Ascending aorta (tissue), 2 donors: ENCODE measurements at regions not wholly inside any gene's neighbourhood (a gene's known extent, or its start where the extent isn't known, plus 50 kb on each side); places are given as distances from the start of the nearest gene placed in this dataset.

ENCODE experiments used
- DNase-seq, 2 donors: peaks; one replicate each; pipeline ENCODE4 v3.0.0-alpha.2; 2019; ENCODE audit warnings: low spot score in 2 of 2
- H3K27ac ChIP-seq, 2 donors: fragments of 200-600 bp; sonication (generic); one replicate each; pipeline ENCODE4 v1.5.1; 2016 to 2017; ENCODE audit warnings: mild to moderate bottlenecking in 1 of 2
- H3K27me3 ChIP-seq: fragments of 200-600 bp; sonication (generic); one replicate; pipeline ENCODE4 v1.5.1; 2017
- H3K36me3 ChIP-seq, 2 donors: fragments of 200-600 bp; sonication (generic); one replicate each; pipeline ENCODE4 v1.5.1; 2016
- H3K4me1 ChIP-seq, 2 donors: fragments of 200-600 bp; sonication (generic); one replicate each; pipeline ENCODE4 v1.5.1; 2016 to 2017; ENCODE audit warnings: mild to moderate bottlenecking in 1 of 2
- H3K4me3 ChIP-seq, 2 donors: fragments of 200-600 bp; sonication (generic); one replicate each; pipeline ENCODE4 v1.5.1; 2016 to 2017; ENCODE audit warnings: mild to moderate bottlenecking in 1 of 2
- H3K9me3 ChIP-seq, 2 donors: fragments of 200-600 bp; sonication (generic); one replicate each; pipeline ENCODE4 v1.5.1; 2016
- CTCF ChIP-seq, 3 experiments: fragments of 200-600 bp in 2 of 3; fragments of 450-650 bp in 1 of 3; sonication (generic) in 2 of 3; IDR thresholded peaks; one replicate each; pipeline ENCODE4 v1.5.1; 2016 to 2019; ENCODE audit warnings: antibody characterized with exemption in 3 of 3, mild to moderate bottlenecking in 1 of 3, moderate library complexity in 1 of 3
- intact Hi-C: fragments of 100-400 bp; cut with DNase I; formaldehyde crosslinking; loops from one replicate; pipeline ENCODE4 v1.15.1; 2023

- no peak for DNase-seq
- intact Hi-C loops, result no loop called here
- TF ChIP-seq CTCF (IDR thresholded peaks at IDR 0.05), result no peak
- peaks cover 0 to 3% of the 10 kb centered on the region in 2 donors for H3K9me3 ChIP-seq
- H3K4me3 ChIP-seq, result no peak overlapping the region
- no peak overlapping the region for H3K27ac ChIP-seq
- H3K4me1 ChIP-seq, result no peaks in the 10 kb centered on the region
- no peaks in the 10 kb centered on the region for H3K36me3 ChIP-seq
- H3K27me3 ChIP-seq, result no peaks in the 10 kb centered on the region
These were observed 687.9 kb upstream of the SETBP1 start for GRCh38 chr18:43992741-43993140.

DNA sequence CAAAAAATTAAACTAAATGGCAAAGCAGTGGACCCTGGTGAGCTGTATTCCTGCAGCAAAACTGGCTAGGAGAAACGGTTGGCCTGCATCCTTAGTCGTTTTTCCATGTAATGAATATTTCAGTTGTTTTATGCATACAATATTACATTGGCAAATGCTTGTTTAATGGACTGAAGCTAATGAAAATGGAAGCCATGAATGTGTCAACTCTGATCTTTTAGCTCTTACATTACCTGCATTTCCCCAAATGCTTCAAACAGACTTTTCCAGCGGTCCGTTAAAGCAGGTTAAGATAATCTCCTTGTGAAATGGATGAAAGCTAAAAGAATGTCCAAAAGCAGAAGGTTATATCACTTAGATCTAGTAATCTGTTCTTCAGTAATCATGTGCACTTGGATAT, 686.3 kb upstream of the SETBP1 start:
- H3K4me1 ChIP-seq, result no peaks in the 10 kb centered on the region
- H3K36me3 ChIP-seq, result no peaks in the 10 kb centered on the region
- H3K27ac ChIP-seq, result no peak overlapping the region
- intact Hi-C loops, result no loop called here
- no peak for DNase-seq
- no peak for TF ChIP-seq CTCF (IDR thresholded peaks at IDR 0.05)
- no peak overlapping the region for H3K4me3 ChIP-seq
- H3K9me3 ChIP-seq, result no peaks in the 10 kb centered on the region
- H3K27me3 ChIP-seq, result no peaks in the 10 kb centered on the region

GRCh38 chr18:44013871-44014270, 666.8 kb upstream of the SETBP1 start:
- no peak for DNase-seq
- no peak overlapping the region for H3K4me3 ChIP-seq
- no peaks in the 10 kb centered on the region for H3K9me3 ChIP-seq
- H3K4me1 ChIP-seq, result no peaks in the 10 kb centered on the region
- no peaks in the 10 kb centered on the region for H3K27me3 ChIP-seq
- no peak overlapping the region for H3K27ac ChIP-seq
- no peak for TF ChIP-seq CTCF (IDR thresholded peaks at IDR 0.05)
- intact Hi-C loops, result no loop called here
- H3K36me3 ChIP-seq, result no peaks in the 10 kb centered on the region

GRCh38 chr18:44025421-44025820, 655.3 kb upstream of the SETBP1 start:
- no peak overlapping the region for H3K4me3 ChIP-seq
- H3K27me3 ChIP-seq, result no peaks in the 10 kb centered on the region
- no peak for DNase-seq
- no peak overlapping the region for H3K27ac ChIP-seq
- H3K9me3 ChIP-seq, result no peaks in the 10 kb centered on the region
- intact Hi-C loops, result no loop called here
- no peak for TF ChIP-seq CTCF (IDR thresholded peaks at IDR 0.05)
- no peaks in the 10 kb centered on the region for H3K36me3 ChIP-seq
- no peaks in the 10 kb centered on the region for H3K4me1 ChIP-seq

DNA sequence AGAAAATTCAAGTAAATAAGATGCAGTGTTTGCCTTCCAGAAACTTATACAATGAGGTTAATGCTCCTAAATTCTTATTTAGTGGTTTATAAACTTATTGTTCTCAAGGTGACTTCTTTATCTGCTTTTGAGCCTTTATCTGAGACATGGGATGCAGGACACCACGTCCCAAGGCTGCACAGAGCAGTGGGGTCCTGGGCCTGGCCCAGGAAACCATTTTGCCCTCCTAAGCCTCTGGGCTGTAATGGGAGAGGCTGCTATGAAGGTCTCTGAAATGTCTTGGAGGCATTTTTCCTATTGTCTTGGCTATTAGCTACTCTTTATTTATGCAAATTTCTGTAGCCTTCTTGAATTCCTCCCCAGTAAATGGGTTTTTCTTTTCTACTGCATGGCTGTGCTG, 652.6 kb upstream of the SETBP1 start:
- no peak for TF ChIP-seq CTCF (IDR thresholded peaks at IDR 0.05)
- Histone ChIP-seq H3K27ac (no peak overlapping the region), H3K4me1 (no peaks in the 10 kb centered on the region), H3K27me3 (no peaks in the 10 kb centered on the region), H3K4me3 (no peak overlapping the region), H3K9me3 (no peaks in the 10 kb centered on the region), H3K36me3 (no peaks in the 10 kb centered on the region)
- intact Hi-C loops, result no loop called here
- DNase-seq, result no peak

DNA sequence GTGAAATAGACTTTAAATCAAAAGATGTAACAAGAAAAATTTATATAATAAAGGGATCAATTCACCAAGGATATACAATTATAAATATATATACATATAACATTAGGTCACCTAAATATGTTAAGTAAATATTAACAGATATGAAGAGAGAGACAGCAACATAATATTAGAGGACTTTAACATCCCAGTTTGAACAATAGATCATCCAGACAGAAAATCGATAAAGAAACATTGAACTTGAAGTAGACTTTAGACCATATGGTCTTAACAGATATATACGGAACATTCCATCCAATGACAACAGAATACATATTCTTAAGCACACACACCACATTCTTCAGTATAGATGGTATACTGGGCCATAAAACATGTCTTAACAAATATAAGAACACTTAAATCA, 649.6 kb upstream of the SETBP1 start:
- Histone ChIP-seq H3K4me1 (no peaks in the 10 kb centered on the region), H3K9me3 (no peaks in the 10 kb centered on the region), H3K27me3 (no peaks in the 10 kb centered on the region), H3K4me3 (no peak overlapping the region), H3K27ac (no peak overlapping the region), H3K36me3 (no peaks in the 10 kb centered on the region)
- no peak for TF ChIP-seq CTCF (IDR thresholded peaks at IDR 0.05)
- no peak for DNase-seq
- intact Hi-C loops, result no loop called here
